T-cell (primary cell): ENCODE measurements at regions not wholly inside any gene's neighbourhood (a gene's known extent, or its start where the extent isn't known, plus 50 kb on each side); places are given as distances from the start of the nearest gene placed in this dataset.

ENCODE experiments used
- ATAC-seq, 4 experiments: fragments of 200-7000 bp in 3 of 4; fragments of 150-1000 bp in 1 of 4; cut with Tn5 transposase; replicated peaks in 1 of 4; 1 replicate in 3 of 4; 2 replicates in 1 of 4; pipeline ENCODE4 v1.10.0; 2021; ENCODE audit warnings: moderate library complexity in 3 of 4, mild to moderate bottlenecking in 2 of 4, moderate number of reproducible peaks in 1 of 4
- CTCF ChIA-PET, 2 donors: fragments of 300-600 bp; sonication (Branson Sonifier 250); formaldehyde crosslinking; loops; one replicate each; lab custom pipeline; 2022; ENCODE audit warnings: antibody characterized with exemption in 2 of 2; lab: Charles Lee
- POLR2A ChIA-PET, 2 donors: fragments of 300-600 bp; sonication (Branson Sonifier 250); formaldehyde crosslinking; loops; one replicate each; lab custom pipeline; 2022; ENCODE audit warnings: antibody characterized with exemption in 2 of 2; lab: Charles Lee
- DNase-seq, 35 experiments: peaks; one replicate each; pipeline versions ENCODE4 v3.0.0 to v3.0.0-alpha.2; 2013 to 2023
- H3K27ac ChIP-seq: one replicate; pipeline ENCODE4 v1.5.1; 2013; ENCODE audit warnings: low read length
- H3K27me3 ChIP-seq, 2 experiments: replicated peaks in 1 of 2; 1 replicate in 1 of 2; 2 replicates in 1 of 2; pipeline versions ENCODE4 v1.6.1 to v1.7.0; 2013; ENCODE audit warnings: low read length in 1 of 2, mixed read lengths in 1 of 2; ENCODE audit not compliant: control insufficient read depth in 2 of 2, insufficient read depth in 2 of 2; ENCODE audit errors: extremely low read depth in 1 of 2
- H3K36me3 ChIP-seq, 2 donors: 1 replicate in 1 of 2; 2 replicates in 1 of 2; pipeline versions ENCODE4 v1.6.1 to v1.7.0; 2013; ENCODE audit warnings: low read length in 1 of 2; ENCODE audit not compliant: control insufficient read depth in 2 of 2, insufficient read depth in 1 of 2; ENCODE audit errors: extremely low read depth in 1 of 2
- H3K4me1 ChIP-seq, 2 experiments: 1 replicate in 1 of 2; 2 replicates in 1 of 2; pipeline versions ENCODE4 v1.6.1 to v1.7.0; 2013; ENCODE audit warnings: low read length in 2 of 2, mixed read lengths in 1 of 2; ENCODE audit not compliant: insufficient read depth in 2 of 2, control insufficient read depth in 1 of 2; ENCODE audit errors: extremely low read depth in 1 of 2
- H3K4me3 ChIP-seq, 2 donors: 1 replicate in 1 of 2; 2 replicates in 1 of 2; pipeline versions ENCODE4 v1.5.1 to v1.7.0; 2013; ENCODE audit warnings: mild to moderate bottlenecking in 2 of 2, low read length in 1 of 2, moderate library complexity in 1 of 2; ENCODE audit not compliant: control insufficient read depth in 1 of 2; ENCODE audit errors: extremely low read depth in 1 of 2
- H3K9me3 ChIP-seq: 2 replicates; pipeline ENCODE4 v1.7.0; 2013
- H3K27ac Mint-ChIP-seq, 2 donors: one replicate each; pipeline ENCODE4 v1.8.0; 2020 to 2021; ENCODE audit warnings: mild to moderate bottlenecking in 2 of 2, mixed read lengths in 2 of 2
- H3K27me3 Mint-ChIP-seq, 2 donors: one replicate each; pipeline ENCODE4 v1.8.0; 2021 to 2022; ENCODE audit warnings: mixed read lengths in 2 of 2
- H3K36me3 Mint-ChIP-seq: one replicate; pipeline ENCODE4 v1.8.0; 2021; ENCODE audit warnings: mixed read lengths
- H3K4me1 Mint-ChIP-seq, 3 donors: one replicate each; pipeline ENCODE4 v1.8.0; 2020 to 2022; ENCODE audit warnings: mixed read lengths in 3 of 3, mild to moderate bottlenecking in 1 of 3
- H3K4me3 Mint-ChIP-seq, 3 donors: one replicate each; pipeline ENCODE4 v1.8.0; 2020 to 2022; ENCODE audit warnings: mild to moderate bottlenecking in 3 of 3, mixed read lengths in 3 of 3, moderate library complexity in 3 of 3
- H3K9me3 Mint-ChIP-seq, 3 donors: one replicate each; pipeline ENCODE4 v1.8.0; 2020 to 2022; ENCODE audit warnings: mixed read lengths in 3 of 3
- WGBS: methylation state at CpG from one replicate; pipeline ENCODE4 v1.1.5; 2013; ENCODE audit warnings: missing lambda C conversion rate; ENCODE audit not compliant: insufficient coverage; 5-methylcytosine and 5-hydroxymethylcytosine counted together

DNA sequence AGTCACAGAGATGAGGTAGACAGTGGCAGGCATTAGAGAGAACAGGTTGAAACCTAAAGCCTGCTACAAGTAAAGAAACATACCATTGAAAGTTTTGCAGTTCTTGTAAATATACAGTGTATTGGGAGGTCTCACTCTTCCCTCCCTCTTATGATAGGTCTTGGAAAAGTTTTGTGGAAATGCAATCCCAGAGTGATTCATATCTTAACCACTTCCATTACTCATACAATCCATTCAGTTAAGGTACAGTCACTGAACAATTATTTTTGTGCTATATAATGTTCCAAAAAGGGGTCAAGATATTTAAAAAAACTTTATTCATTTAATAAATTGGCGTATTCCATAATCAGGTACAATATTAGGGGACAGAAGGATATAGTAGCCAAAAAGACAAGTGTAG is 737.7 kb upstream of the ALCAM start:
- ChIA-PET POLR2A (no interaction called here), CTCF (no interaction called here)
- Histone ChIP-seq H3K36me3 (no peaks in the 10 kb centered on the region), H3K27me3 (no peaks in the 10 kb centered on the region), H3K27ac (no peak overlapping the region), H3K4me1 (no peaks in the 10 kb centered on the region), H3K9me3 (no peaks in the 10 kb centered on the region), H3K4me3 (no peak overlapping the region)
- WGBS: no CpG with 5 or more reads among the region's 1 CpG
- Mint-ChIP-seq H3K4me3 (no peak overlapping the region), H3K27ac (no peak overlapping the region), H3K27me3 (no peaks in the 10 kb centered on the region), H3K4me1 (no peaks in the 10 kb centered on the region), H3K9me3 (no peaks in the 10 kb centered on the region), H3K36me3 (no peaks in the 10 kb centered on the region)
- DNase-seq: no peak
- no peak for ATAC-seq

DNA sequence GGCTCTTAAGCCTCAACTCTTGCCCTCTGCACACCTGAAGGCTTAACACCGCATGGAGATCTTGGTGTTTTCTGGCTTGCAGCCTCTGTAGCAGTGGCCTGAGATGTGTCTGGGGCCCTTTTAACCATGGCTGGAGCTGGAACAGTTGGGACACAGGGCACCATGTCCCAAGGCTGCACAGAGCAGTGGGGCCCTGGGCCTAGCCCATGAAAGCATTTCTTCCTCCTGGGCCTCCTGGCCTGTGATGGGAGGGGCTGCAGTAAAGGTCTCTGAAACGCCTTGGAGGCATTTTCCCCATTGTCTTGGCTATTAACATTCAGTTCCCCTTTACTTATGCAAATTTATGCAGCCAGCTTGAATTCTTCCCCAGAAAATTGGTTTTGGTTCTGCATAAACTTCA is 735.5 kb upstream of the ALCAM start:
- WGBS: no CpG with 5 or more reads among the region's 2 CpGs
- POLR2A ChIA-PET: no interaction called here
- H3K9me3 Mint-ChIP-seq: peaks cover 0 to 4% (median 0%) of the 10 kb centered on the region in 3 donors
- H3K4me3 Mint-ChIP-seq: no peak overlapping the region
- no peaks in the 10 kb centered on the region for H3K9me3 ChIP-seq
- no peak overlapping the region for H3K4me3 ChIP-seq
- H3K4me1 ChIP-seq: no peaks in the 10 kb centered on the region
- H3K27me3 ChIP-seq: no peaks in the 10 kb centered on the region
- ATAC-seq: no peak
- no peak overlapping the region for H3K27ac Mint-ChIP-seq
- H3K27ac ChIP-seq: no peak overlapping the region
- no peaks in the 10 kb centered on the region for H3K36me3 Mint-ChIP-seq
- no peaks in the 10 kb centered on the region for H3K36me3 ChIP-seq
- no peak for DNase-seq
- H3K27me3 Mint-ChIP-seq: peaks cover 0 to 5% of the 10 kb centered on the region in 2 donors
- CTCF ChIA-PET: no interaction called here
- no peaks in the 10 kb centered on the region for H3K4me1 Mint-ChIP-seq

- Histone ChIP-seq H3K27ac (no peak overlapping the region), H3K36me3 (no peaks in the 10 kb centered on the region), H3K4me3 (no peak overlapping the region), H3K9me3 (no peaks in the 10 kb centered on the region), H3K27me3 (no peaks in the 10 kb centered on the region), H3K4me1 (no peaks in the 10 kb centered on the region)
- WGBS: 100% methylated on average over 1 of the region's 3 CpGs
- H3K4me3 Mint-ChIP-seq: no peak overlapping the region
- DNase-seq: no peak
- no peaks in the 10 kb centered on the region for H3K4me1 Mint-ChIP-seq
- H3K36me3 Mint-ChIP-seq: no peaks in the 10 kb centered on the region
- ChIA-PET CTCF (no interaction called here), POLR2A (no interaction called here)
- H3K9me3 Mint-ChIP-seq: peaks cover 0 to 5% (median 0%) of the 10 kb centered on the region in 3 donors
- ATAC-seq: no peak
- peaks cover 3 to 6% of the 10 kb centered on the region in 2 donors for H3K27me3 Mint-ChIP-seq
- no peak overlapping the region for H3K27ac Mint-ChIP-seq
These were observed 734.2 kb upstream of the ALCAM start for GRCh38 chr3:104632521-104632920.

- CTCF ChIA-PET: no interaction called here
- H3K4me1 Mint-ChIP-seq: no peaks in the 10 kb centered on the region
These were observed 733.8 kb upstream of the ALCAM start for GRCh38 chr3:104632947-104633346.

GRCh38 chr3:104635872-104636580 is 730.7 kb upstream of the ALCAM start:
- Mint-ChIP-seq H3K4me1 (no peaks in the 10 kb centered on the region), H3K27ac (no peak overlapping the region), H3K9me3 (peaks cover 5 to 15% (median 10%) of the 10 kb centered on the region in 3 donors), H3K36me3 (no peaks in the 10 kb centered on the region), H3K27me3 (peaks cover 3 to 6% of the 10 kb centered on the region in 2 donors), H3K4me3 (no peak overlapping the region)
- no CpG with 5 or more reads among the region's 4 CpGs for WGBS
- ChIA-PET CTCF (no interaction called here), POLR2A (no interaction called here)
- no peak overlapping the region for H3K27ac ChIP-seq
- H3K4me3 ChIP-seq: no peak overlapping the region
- H3K36me3 ChIP-seq: no peaks in the 10 kb centered on the region
- H3K27me3 ChIP-seq: no peaks in the 10 kb centered on the region
- ATAC-seq: no peak
- DNase-seq: no peak
- no peaks in the 10 kb centered on the region for H3K4me1 ChIP-seq
- no peaks in the 10 kb centered on the region for H3K9me3 ChIP-seq

More at GRCh38 chr3:104632947-104633346, 733.8 kb upstream of the ALCAM start:
- Mint-ChIP-seq H3K27me3 (peaks cover 3 to 6% of the 10 kb centered on the region in 2 donors), H3K9me3 (peaks cover 0 to 5% (median 2%) of the 10 kb centered on the region in 3 donors), H3K4me3 (no peak overlapping the region), H3K36me3 (no peaks in the 10 kb centered on the region), H3K27ac (no peak overlapping the region)
- H3K4me3 ChIP-seq: no peak overlapping the region
- WGBS: no CpG with 5 or more reads among the region's 1 CpG
- H3K27me3 ChIP-seq: no peaks in the 10 kb centered on the region
- H3K9me3 ChIP-seq: no peaks in the 10 kb centered on the region
- no peak for DNase-seq
- POLR2A ChIA-PET: no interaction called here
- no peak overlapping the region for H3K27ac ChIP-seq
- no peaks in the 10 kb centered on the region for H3K4me1 ChIP-seq
- no peaks in the 10 kb centered on the region for H3K36me3 ChIP-seq
- ATAC-seq: no peak

GRCh38 chr3:104642827-104643226 is 723.9 kb upstream of the ALCAM start:
- DNase-seq (no peak), ATAC-seq (no peak)
- Histone ChIP-seq H3K36me3 (no peaks in the 10 kb centered on the region), H3K4me3 (no peak overlapping the region), H3K27ac (no peak overlapping the region), H3K27me3 (no peaks in the 10 kb centered on the region), H3K9me3 (no peaks in the 10 kb centered on the region), H3K4me1 (no peaks in the 10 kb centered on the region)
- Mint-ChIP-seq H3K4me3 (no peak overlapping the region), H3K36me3 (no peaks in the 10 kb centered on the region), H3K9me3 (peaks cover 0 to 16% (median 10%) of the 10 kb centered on the region in 3 donors), H3K4me1 (no peaks in the 10 kb centered on the region), H3K27me3 (no peaks in the 10 kb centered on the region), H3K27ac (no peak overlapping the region)
- POLR2A ChIA-PET: no interaction called here
- CTCF ChIA-PET: no interaction called here

DNA sequence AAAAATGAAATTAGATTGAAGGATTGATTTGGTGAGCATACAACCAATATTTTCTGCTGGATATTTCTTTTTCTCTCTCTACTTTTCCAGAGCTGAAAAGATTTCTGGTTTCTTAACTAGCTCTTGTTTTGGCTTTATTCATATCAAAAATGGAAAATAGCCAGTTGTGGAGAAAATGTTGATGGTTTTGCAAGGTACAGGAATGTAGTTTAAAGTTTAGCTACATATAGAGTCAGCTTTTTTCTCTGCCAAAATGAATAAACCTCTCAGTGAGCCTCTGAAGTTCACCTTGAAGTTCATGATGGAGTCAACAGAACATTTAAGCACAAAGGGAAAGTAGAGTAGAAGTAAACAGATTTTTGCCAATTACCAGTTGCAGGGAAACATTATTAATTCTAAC is 720.5 kb upstream of the ALCAM start:
- no peaks in the 10 kb centered on the region for H3K27me3 ChIP-seq
- no peaks in the 10 kb centered on the region for H3K36me3 ChIP-seq
- ChIA-PET CTCF (no interaction called here), POLR2A (no interaction called here)
- Mint-ChIP-seq H3K9me3 (no peaks in the 10 kb centered on the region), H3K27ac (no peak overlapping the region), H3K4me3 (no peak overlapping the region), H3K27me3 (no peaks in the 10 kb centered on the region), H3K36me3 (no peaks in the 10 kb centered on the region), H3K4me1 (no peaks in the 10 kb centered on the region)
- no peaks in the 10 kb centered on the region for H3K9me3 ChIP-seq
- DNase-seq (no peak), ATAC-seq (no peak)
- H3K4me3 ChIP-seq: no peak overlapping the region
- H3K4me1 ChIP-seq: no peaks in the 10 kb centered on the region
- H3K27ac ChIP-seq: no peak overlapping the region
